ENCODE measurements at regions not wholly inside any gene's neighbourhood (a gene's known extent, or its start where the extent isn't known, plus 50 kb on each side); places are given as distances from the start of the nearest gene placed in this dataset.

GRCh38 chr11:44507896-44508445 lies 57.5 kb upstream of the CD82 start:
- Histone ChIP-seq H3K27ac (ENCODE audit: low read length) (no peak overlapping the region), H3K4me1 (ENCODE audit: control insufficient read depth, insufficient read depth, low read length) (peaks cover 13% of the 10 kb centered on the region), H3K36me3 (ENCODE audit: control insufficient read depth, insufficient read depth, low read length) (no peaks in the 10 kb centered on the region), H3K27me3 (ENCODE audit: control insufficient read depth, insufficient read depth, low read length) (peaks cover 4% of the 10 kb centered on the region), H3K4me3 (ENCODE audit: low read depth in 2 of 2, low read length in 2 of 2) (no peak overlapping the region), H3K9me3 (ENCODE audit: control insufficient read depth, insufficient read depth, low read depth, low read length) (peaks cover 4% of the 10 kb centered on the region; the same call in 1 of the 2 replicates)
- no TSS peak for BruUV-seq (replicated peaks)
- TF ChIP-seq CTCF (IDR thresholded peaks at IDR 0.05) (no peak), POLR2AphosphoS5 (IDR thresholded peaks at IDR 0.05; ENCODE audit: low read depth, low read length) (no peak), SIN3A (IDR thresholded peaks at IDR 0.05; ENCODE audit: borderline replicate concordance, insufficient read depth, low read depth, low read length) (no peak), REST (IDR thresholded peaks at IDR 0.05; ENCODE audit: insufficient read depth in 1 of 2, low read depth in 2 of 2, low read length in 1 of 2) (no peak), TCF7L2 (IDR thresholded peaks at IDR 0.05; ENCODE audit: low read depth, low read length) (no peak)
- DNase-seq (ENCODE audit: low read depth, low spot score) (no peak), ATAC-seq (no peak)
- intact Hi-C loops (cut with micrococcal nuclease; ENCODE audit: unreplicated experiment) (loop anchor here (2.0 kb wide), 1 partner anchor 47 kb away; no protein-coding TSS in a partner anchor), in situ Hi-C loops (cut with HindIII; ENCODE audit: low pct_unique_long_range_greater_than_20kb, low sequenced_read_pairs) (no loop called here)
- CTCF ChIA-PET = no interaction called here
- POLR2A ChIA-PET = no interaction called here

DNA sequence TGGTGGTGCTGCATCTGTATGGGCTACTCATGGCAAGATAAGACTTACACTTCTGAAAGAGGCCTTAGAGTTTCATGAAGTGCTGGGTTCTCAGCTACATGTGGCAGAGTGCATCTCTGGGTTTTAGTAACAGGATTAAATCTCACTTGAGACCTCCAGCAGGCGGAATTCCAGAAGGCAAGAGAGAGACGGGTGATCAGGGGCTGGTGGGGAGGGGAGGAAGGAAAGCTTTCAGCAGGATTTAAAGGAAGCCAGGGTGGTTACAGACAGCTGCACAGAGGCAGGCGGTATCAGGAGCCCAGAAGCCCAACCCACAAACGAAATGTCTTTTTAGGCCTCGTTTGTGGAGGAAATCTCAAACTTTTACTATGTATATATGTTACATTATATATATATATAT lies 56.2 kb upstream of the CD82 start:
- BruUV-seq (replicated peaks) = no TSS peak
- no peak for ATAC-seq
- Histone ChIP-seq H3K36me3 (ENCODE audit: control insufficient read depth, insufficient read depth, low read length) (no peaks in the 10 kb centered on the region), H3K27ac (ENCODE audit: low read length) (no peak overlapping the region), H3K4me3 (ENCODE audit: low read depth in 2 of 2, low read length in 2 of 2) (no peak overlapping the region), H3K27me3 (ENCODE audit: control insufficient read depth, insufficient read depth, low read length) (peaks cover 4% of the 10 kb centered on the region), H3K4me1 (ENCODE audit: control insufficient read depth, insufficient read depth, low read length) (peaks cover 13% of the 10 kb centered on the region), H3K9me3 (ENCODE audit: control insufficient read depth, insufficient read depth, low read depth, low read length) (peaks cover 4% of the 10 kb centered on the region; the same call in 1 of the 2 replicates)
- POLR2A ChIA-PET = no interaction called here
- CTCF ChIA-PET = no interaction called here
- in situ Hi-C loops (cut with HindIII; ENCODE audit: low pct_unique_long_range_greater_than_20kb, low sequenced_read_pairs) = no loop called here
- no peak for TF ChIP-seq SIN3A (IDR thresholded peaks at IDR 0.05; ENCODE audit: borderline replicate concordance, insufficient read depth, low read depth, low read length)
- no peak for TF ChIP-seq REST (IDR thresholded peaks at IDR 0.05; ENCODE audit: insufficient read depth in 1 of 2, low read depth in 2 of 2, low read length in 1 of 2)
- TF ChIP-seq TCF7L2 (IDR thresholded peaks at IDR 0.05; ENCODE audit: low read depth, low read length) = no peak
- no peak for TF ChIP-seq CTCF (IDR thresholded peaks at IDR 0.05)
- no peak for TF ChIP-seq POLR2AphosphoS5 (IDR thresholded peaks at IDR 0.05; ENCODE audit: low read depth, low read length)
- no peak for DNase-seq (ENCODE audit: low read depth, low spot score)
- intact Hi-C loops (cut with micrococcal nuclease; ENCODE audit: unreplicated experiment) = no loop called here

All from Panc1 (cell line).